Gastrocnemius medialis (tissue), 4 donors: ENCODE measurements at regions not wholly inside any gene's neighbourhood (a gene's known extent, or its start where the extent isn't known, plus 50 kb on each side); places are given as distances from the start of the nearest gene placed in this dataset.

Source experiments
- ATAC-seq, 2 donors: fragments of 150-250 bp; one replicate each; pipeline ENCODE4 v1.9.1; 2016
- DNase-seq, 2 donors: peaks; one replicate each; pipeline ENCODE4 v3.0.0-alpha.2; 2019
- H3K27ac ChIP-seq, 4 donors: fragments of 200-600 bp; sonication (generic); 1 replicate in 1 of 4; 2 replicates in 3 of 4; pipeline ENCODE4 v1.5.1; 2016 to 2018; ENCODE audit warnings: mild to moderate bottlenecking in 2 of 4, moderate library complexity in 1 of 4
- H3K27me3 ChIP-seq, 3 donors: fragments of 200-600 bp; sonication (generic) in 2 of 3; 1 replicate in 1 of 3; 2 replicates in 2 of 3; pipeline versions ENCODE4 v1.5.1 to v1.6.0; 2016 to 2019; ENCODE audit warnings: mild to moderate bottlenecking in 1 of 3, moderate library complexity in 1 of 3
- H3K36me3 ChIP-seq, 2 donors: fragments of 200-600 bp; sonication (generic) in 1 of 2; one replicate each; pipeline ENCODE4 v1.5.1; 2017 to 2018
- H3K4me1 ChIP-seq, 2 donors: fragments of 200-600 bp; sonication (generic) in 1 of 2; one replicate each; pipeline ENCODE4 v1.5.1; 2016 to 2017; ENCODE audit warnings: mild to moderate bottlenecking in 2 of 2
- H3K4me3 ChIP-seq, 4 donors: fragments of 200-600 bp; sonication (generic) in 3 of 4; 1 replicate in 1 of 4; 2 replicates in 3 of 4; pipeline ENCODE4 v1.5.1; 2016 to 2019; ENCODE audit warnings: mild to moderate bottlenecking in 2 of 4
- H3K9me3 ChIP-seq, 3 donors: fragments of 200-600 bp; sonication (generic) in 2 of 3; 1 replicate in 1 of 3; 2 replicates in 2 of 3; pipeline ENCODE4 v1.5.1; 2016 to 2019
- CTCF ChIP-seq, 5 experiments: fragments of 450-650 bp in 3 of 5; fragments of 200-600 bp in 2 of 5; sonication (generic) in 2 of 5; IDR thresholded peaks in 4 of 5; conservative IDR thresholded peaks in 1 of 5; 1 replicate in 4 of 5; 2 replicates in 1 of 5; pipeline ENCODE4 v1.5.1; 2016 to 2019; ENCODE audit warnings: antibody characterized with exemption in 5 of 5, mild to moderate bottlenecking in 3 of 5, moderate library complexity in 3 of 5
- POLR2A ChIP-seq, 2 donors: fragments of 450-650 bp; IDR thresholded peaks; one replicate each; pipeline ENCODE4 v1.6.1; 2017; ENCODE audit warnings: antibody characterized with exemption in 2 of 2, mild to moderate bottlenecking in 2 of 2, moderate library complexity in 2 of 2
- in situ Hi-C, 4 donors: fragments of 200-750 bp; cut with MboI; loops; one replicate each; pipeline versions ENCODE4 v1.15.0 to v1.8.0; 2017; ENCODE audit warnings: low sequenced_read_pairs in 4 of 4
- intact Hi-C: fragments of 100-400 bp; cut with DNase I; formaldehyde crosslinking; loops from one replicate; pipeline ENCODE4 v1.15.1; 2023; ENCODE audit warnings: low total_unique reads

GRCh38 chr3:152971880-152972279, 136.9 kb downstream of the P2RY1 start:
- DNase-seq (no peak), ATAC-seq (no peak)
- Histone ChIP-seq H3K4me3 (no peak overlapping the region), H3K4me1 (no peaks in the 10 kb centered on the region), H3K36me3 (no peaks in the 10 kb centered on the region), H3K9me3 (no peaks in the 10 kb centered on the region), H3K27ac (no peak overlapping the region), H3K27me3 (no peaks in the 10 kb centered on the region)
- in situ Hi-C loops (no loop called here), intact Hi-C loops (no loop called here)
- no peak for TF ChIP-seq CTCF (IDR thresholded peaks at IDR 0.05 in 4 of 5, conservative IDR thresholded peaks at IDR 0.05 in 1 of 5)
- TF ChIP-seq POLR2A (IDR thresholded peaks at IDR 0.05): no peak

GRCh38 chr3:152973575-152973974, 138.6 kb downstream of the P2RY1 start:
- in situ Hi-C loops: no loop called here
- Histone ChIP-seq H3K4me3 (no peak overlapping the region), H3K36me3 (no peaks in the 10 kb centered on the region), H3K27ac (no peak overlapping the region), H3K4me1 (no peaks in the 10 kb centered on the region), H3K9me3 (no peaks in the 10 kb centered on the region), H3K27me3 (no peaks in the 10 kb centered on the region)
- ATAC-seq (no peak), DNase-seq (no peak)
- intact Hi-C loops: no loop called here
- TF ChIP-seq POLR2A (IDR thresholded peaks at IDR 0.05): no peak
- TF ChIP-seq CTCF (IDR thresholded peaks at IDR 0.05 in 4 of 5, conservative IDR thresholded peaks at IDR 0.05 in 1 of 5): no peak

- in situ Hi-C loops: no loop called here
- ATAC-seq: no peak
Observed at GRCh38 chr3:152976239-152976638, 141.3 kb downstream of the P2RY1 start.

GRCh38 chr3:152977366-152977765, 142.4 kb downstream of the P2RY1 start:
- TF ChIP-seq POLR2A (IDR thresholded peaks at IDR 0.05): no peak
- TF ChIP-seq CTCF (IDR thresholded peaks at IDR 0.05 in 4 of 5, conservative IDR thresholded peaks at IDR 0.05 in 1 of 5): no peak
- H3K27me3 ChIP-seq: no peaks in the 10 kb centered on the region
- in situ Hi-C loops: no loop called here

More at GRCh38 chr3:152976239-152976638, 141.3 kb downstream of the P2RY1 start:
- no peaks in the 10 kb centered on the region for H3K9me3 ChIP-seq
- no peak for DNase-seq
- no peak overlapping the region for H3K27ac ChIP-seq
- H3K27me3 ChIP-seq: no peaks in the 10 kb centered on the region
- intact Hi-C loops: no loop called here
- no peak overlapping the region for H3K4me3 ChIP-seq
- TF ChIP-seq POLR2A (IDR thresholded peaks at IDR 0.05) (no peak), CTCF (IDR thresholded peaks at IDR 0.05 in 4 of 5, conservative IDR thresholded peaks at IDR 0.05 in 1 of 5) (no peak)
- H3K4me1 ChIP-seq: no peaks in the 10 kb centered on the region
- H3K36me3 ChIP-seq: no peaks in the 10 kb centered on the region

GRCh38 chr3:152978152-152978551, 143.2 kb downstream of the P2RY1 start:
- Histone ChIP-seq H3K4me3 (no peak overlapping the region), H3K4me1 (no peaks in the 10 kb centered on the region), H3K27ac (no peak overlapping the region), H3K36me3 (no peaks in the 10 kb centered on the region), H3K9me3 (no peaks in the 10 kb centered on the region), H3K27me3 (no peaks in the 10 kb centered on the region)
- intact Hi-C loops: no loop called here
- no peak for ATAC-seq
- TF ChIP-seq POLR2A (IDR thresholded peaks at IDR 0.05): no peak
- TF ChIP-seq CTCF (IDR thresholded peaks at IDR 0.05 in 4 of 5, conservative IDR thresholded peaks at IDR 0.05 in 1 of 5): no peak
- DNase-seq: no peak
- in situ Hi-C loops: no loop called here

More at GRCh38 chr3:152977366-152977765, 142.4 kb downstream of the P2RY1 start:
- no peak for ATAC-seq
- intact Hi-C loops: no loop called here
- H3K36me3 ChIP-seq: no peaks in the 10 kb centered on the region
- no peaks in the 10 kb centered on the region for H3K9me3 ChIP-seq
- no peak for DNase-seq
- H3K27ac ChIP-seq: no peak overlapping the region
- H3K4me3 ChIP-seq: no peak overlapping the region
- H3K4me1 ChIP-seq: no peaks in the 10 kb centered on the region
